Hematopoietic multipotent progenitor cell treated with erythropoietin and hydrocortisone succinate and interleukin-3 and kit ligand, for 4 days (in vitro differentiated cells): ENCODE measurements at regions not wholly inside any gene's neighbourhood (a gene's known extent, or its start where the extent isn't known, plus 50 kb on each side); places are given as distances from the start of the nearest gene placed in this dataset.

Experiments
- DNase-seq: peaks from one replicate; pipeline ENCODE4 v3.0.0-alpha.2; 2015

DNA sequence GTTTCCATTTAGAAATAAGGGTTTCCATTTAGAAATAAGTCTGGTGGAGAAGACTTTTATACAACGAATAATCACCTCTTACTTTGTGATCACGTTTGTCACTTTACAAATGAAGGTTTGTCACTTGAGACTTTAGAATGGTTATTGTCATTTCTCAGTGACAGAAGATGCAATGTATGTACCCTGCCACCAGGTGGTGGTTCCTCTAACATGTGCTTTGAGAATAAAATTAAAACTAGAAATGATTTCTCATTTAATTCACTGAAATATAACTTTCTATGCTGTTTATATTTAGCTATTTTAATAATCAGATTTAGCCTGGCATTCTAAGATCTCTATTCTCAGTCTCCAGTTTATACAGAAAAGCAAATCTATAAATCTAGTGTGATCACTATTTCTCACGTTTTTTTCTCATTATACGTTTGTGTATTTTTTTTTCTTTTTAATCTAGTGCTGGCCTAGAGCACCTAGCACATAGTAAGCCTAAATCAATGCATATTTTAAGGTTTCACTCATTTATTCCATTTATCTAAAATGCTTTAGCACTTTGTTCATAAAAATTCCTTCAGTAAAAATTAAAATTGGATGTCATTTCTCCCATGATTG lies 57.4 kb upstream of the TFAP2D start:
- peak; percentile 45 for DNase-seq

DNA sequence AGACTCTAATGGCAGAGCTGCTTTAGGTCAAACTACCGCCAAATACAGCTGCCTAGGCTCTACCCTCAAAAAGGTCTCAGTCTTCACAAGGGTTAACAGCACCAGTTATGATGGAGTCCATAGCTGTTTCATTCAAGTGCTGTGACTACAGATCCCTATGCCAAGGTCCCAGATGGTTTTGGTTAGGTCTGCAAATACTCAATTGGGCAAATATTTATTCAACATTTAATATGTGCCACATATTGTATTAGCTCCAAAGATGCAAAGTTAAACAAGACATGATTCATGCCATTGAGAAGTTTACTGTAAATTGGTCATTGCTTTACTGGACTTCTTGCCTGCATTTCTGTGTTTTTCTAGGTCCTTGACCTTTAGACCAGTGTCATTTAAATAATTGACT lies 55.8 kb upstream of the TFAP2D start:
- no peak for DNase-seq

DNA sequence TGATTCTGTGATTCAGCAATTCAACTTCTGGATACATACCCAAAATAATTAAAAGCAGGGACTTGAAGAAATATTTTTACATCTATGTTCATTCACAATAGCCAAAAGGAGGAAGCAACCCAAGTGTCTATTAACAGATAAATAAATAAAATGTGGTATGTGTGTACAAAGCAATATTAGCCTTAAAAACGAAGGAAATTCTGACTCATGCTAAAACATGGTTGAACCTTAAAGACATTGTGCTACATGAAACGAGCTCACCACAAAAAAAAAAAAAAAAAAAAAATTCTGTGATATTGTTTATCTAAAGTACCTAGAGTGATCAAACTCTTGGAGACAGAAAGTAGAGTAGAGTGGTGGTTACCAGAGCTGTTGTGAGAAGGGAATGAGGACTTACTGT lies 54.8 kb upstream of the TFAP2D start:
- DNase-seq = no peak

DNA sequence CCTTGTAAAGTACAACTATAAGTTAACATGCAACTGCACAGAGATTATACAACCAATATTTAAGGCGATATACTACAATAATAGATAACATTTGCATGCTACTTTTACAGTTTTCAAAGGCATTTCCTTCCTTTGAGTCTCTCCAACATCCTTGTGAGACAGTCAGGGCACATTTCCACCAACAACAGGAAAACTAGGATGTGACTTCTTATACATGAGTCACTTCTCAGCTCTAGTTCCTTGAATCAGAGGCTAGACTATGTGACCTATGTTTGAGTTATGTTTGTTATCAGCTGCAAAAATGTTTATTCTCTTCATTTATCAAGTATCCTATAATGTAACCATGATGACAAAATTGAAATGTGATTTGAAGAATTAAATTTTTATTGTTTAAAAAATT lies 51.7 kb upstream of the TFAP2D start:
- DNase-seq = no peak
